Tibial nerve (tissue), 4 donors: ENCODE measurements at regions not wholly inside any gene's neighbourhood (a gene's known extent, or its start where the extent isn't known, plus 50 kb on each side); places are given as distances from the start of the nearest gene placed in this dataset.

Experiments
- CTCF ChIP-seq, 5 experiments: fragments of 200-600 bp in 3 of 5; fragments of 450-650 bp in 2 of 5; sonication (generic) in 3 of 5; IDR thresholded peaks; one replicate each; pipeline ENCODE4 v1.5.1; 2016 to 2019; ENCODE audit warnings: antibody characterized with exemption in 5 of 5, mild to moderate bottlenecking in 3 of 5, moderate library complexity in 2 of 5
- EP300 ChIP-seq, 2 donors: sonication (generic); formaldehyde crosslinking; IDR thresholded peaks; one replicate each; pipeline ENCODE4 v1.6.1; 2017; ENCODE audit warnings: antibody characterized with exemption in 2 of 2, mild to moderate bottlenecking in 1 of 2

DNA sequence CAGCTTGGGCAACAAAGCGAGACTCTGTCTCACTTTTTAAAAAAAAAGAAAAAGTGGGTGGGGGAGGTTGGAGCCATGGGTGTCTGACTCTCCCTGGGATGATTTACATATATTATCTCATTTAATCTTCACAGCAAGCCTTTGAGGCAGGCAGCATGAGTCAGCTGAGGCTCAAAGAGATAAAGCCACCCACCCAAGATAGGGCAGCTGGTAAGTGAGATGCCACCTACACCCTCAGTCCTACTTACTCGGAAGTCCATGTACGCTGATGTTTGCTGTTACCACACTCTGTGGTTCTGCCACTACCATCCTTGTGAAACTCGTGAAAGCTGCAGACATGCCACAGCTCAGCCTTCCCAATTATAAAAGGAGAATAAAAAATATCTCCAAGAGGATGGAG lies 142.0 kb upstream of the TSHZ3 start:
- TF ChIP-seq EP300 (IDR thresholded peaks at IDR 0.05) (no peak), CTCF (IDR thresholded peaks at IDR 0.05) (no peak)
